GM23338 (cell line): ENCODE measurements at regions not wholly inside any gene's neighbourhood (a gene's known extent, or its start where the extent isn't known, plus 50 kb on each side); places are given as distances from the start of the nearest gene placed in this dataset.

Source experiments
- ATAC-seq: fragments of 200-7000 bp; cut with Tn5 transposase; 3 replicates; pipeline ENCODE4 v1.9.1; 2020
- DNase-seq: peaks from one replicate; pipeline ENCODE4 v3.0.0-alpha.2; 2015; ENCODE audit warnings: low spot score
- H2AFZ ChIP-seq: fragments of 200-600 bp; sonication (generic); 2 replicates; pipeline ENCODE4 v1.8.0; 2016; ENCODE audit warnings: antibody characterized with exemption, mild to moderate bottlenecking, moderate library complexity
- H3F3A ChIP-seq: fragments of 200-600 bp; sonication (generic); replicated peaks from 2 replicates; pipeline ENCODE4 v1.8.0; 2017; ENCODE audit warnings: antibody characterized with exemption, mixed run types, low read depth
- H3K27ac ChIP-seq: fragments of 200-600 bp; sonication (generic); 2 replicates; pipeline ENCODE4 v1.6.1; 2016; ENCODE audit warnings: low read depth
- H3K27me3 ChIP-seq: fragments of 200-600 bp; sonication (generic); 2 replicates; pipeline ENCODE4 v1.8.0; 2016; ENCODE audit warnings: mild to moderate bottlenecking, mixed run types, moderate library complexity; ENCODE audit not compliant: insufficient read depth
- H3K36me3 ChIP-seq: fragments of 200-600 bp; sonication (generic); 2 replicates; pipeline ENCODE4 v1.8.0; 2016; ENCODE audit warnings: mild to moderate bottlenecking; ENCODE audit not compliant: insufficient read depth
- H3K4me1 ChIP-seq: fragments of 200-600 bp; sonication (generic); 2 replicates; pipeline ENCODE4 v1.8.0; 2016; ENCODE audit warnings: mild to moderate bottlenecking, moderate library complexity; ENCODE audit not compliant: insufficient read depth
- H3K4me2 ChIP-seq: fragments of 200-600 bp; sonication (generic); 2 replicates; pipeline ENCODE4 v1.7.1; 2017; ENCODE audit warnings: mixed run types
- H3K4me3 ChIP-seq: fragments of 200-600 bp; sonication (generic); 2 replicates; pipeline ENCODE4 v1.6.1; 2016; ENCODE audit warnings: mixed run types
- H3K79me2 ChIP-seq: fragments of 200-600 bp; sonication (generic); replicated peaks from 2 replicates; pipeline ENCODE4 v1.8.0; 2017; ENCODE audit warnings: mild to moderate bottlenecking; ENCODE audit not compliant: insufficient read depth
- H3K9me2 ChIP-seq: fragments of 200-600 bp; sonication (generic); 2 replicates; pipeline ENCODE4 v1.8.0; 2017; ENCODE audit not compliant: insufficient read depth
- H4K20me1 ChIP-seq: fragments of 200-600 bp; sonication (generic); replicated peaks from 2 replicates; pipeline ENCODE4 v1.8.0; 2017; ENCODE audit warnings: mild to moderate bottlenecking; ENCODE audit not compliant: insufficient read depth
- H3K27ac Mint-ChIP-seq: 2 replicates; pipeline ENCODE4 v1.8.0; 2020; ENCODE audit warnings: inconsistent platforms, mild to moderate bottlenecking, moderate library complexity, mixed read lengths
- H3K27me3 Mint-ChIP-seq: 3 replicates; pipeline ENCODE4 v1.8.0; 2022; ENCODE audit warnings: low read depth, mild to moderate bottlenecking, moderate library complexity, mixed read lengths, inconsistent platforms; ENCODE audit not compliant: insufficient read depth, poor library complexity
- H3K36me3 Mint-ChIP-seq: 3 replicates; pipeline ENCODE4 v1.8.0; 2021; ENCODE audit warnings: low read depth, mild to moderate bottlenecking, inconsistent platforms, moderate library complexity, mixed read lengths
- H3K4me1 Mint-ChIP-seq: 3 replicates; pipeline ENCODE4 v1.8.0; 2020; ENCODE audit warnings: mild to moderate bottlenecking, inconsistent platforms, mixed read lengths
- H3K4me3 Mint-ChIP-seq: 3 replicates; pipeline ENCODE4 v1.8.0; 2021; ENCODE audit warnings: moderate library complexity, mild to moderate bottlenecking, inconsistent platforms, mixed read lengths
- H3K9me3 Mint-ChIP-seq: 3 replicates; pipeline ENCODE4 v1.8.0; 2020; ENCODE audit warnings: moderate library complexity, mild to moderate bottlenecking, inconsistent platforms, mixed read lengths
- CREB1 ChIP-seq: fragments of 250-450 bp; sonication (Bioruptor Pico); IDR thresholded peaks from 2 replicates; pipeline ENCODE4 v1.5.0; 2020; ENCODE audit warnings: low read depth, mild to moderate bottlenecking, moderate library complexity
- ETS1 ChIP-seq: IDR thresholded peaks from 2 replicates; pipeline ENCODE4 v1.6.1; 2016; ENCODE audit warnings: antibody characterized with exemption
- EZH2phosphoT487 ChIP-seq: fragments of 200-600 bp; sonication (generic); IDR thresholded peaks from one replicate; pipeline ENCODE4 v1.8.1; 2018; ENCODE audit warnings: antibody characterized with exemption; ENCODE audit not compliant: unreplicated experiment
- POLR2AphosphoS5 ChIP-seq: IDR thresholded peaks from 2 replicates; pipeline ENCODE4 v1.6.1; 2016; ENCODE audit warnings: antibody characterized with exemption, low read depth
- REST ChIP-seq: IDR thresholded peaks from one replicate; pipeline ENCODE4 v1.6.1; 2018; ENCODE audit warnings: antibody characterized with exemption; ENCODE audit not compliant: unreplicated experiment
- ZNF114 ChIP-seq: fragments of 250-450 bp; sonication (Bioruptor Pico); IDR thresholded peaks from 2 replicates; pipeline ENCODE4 v1.5.0; 2020; ENCODE audit warnings: mild to moderate bottlenecking, moderate library complexity
- ZNF462 ChIP-seq: fragments of 250-450 bp; sonication (Bioruptor Pico); IDR thresholded peaks from 2 replicates; pipeline ENCODE4 v1.5.0; 2020; ENCODE audit warnings: mild to moderate bottlenecking, moderate library complexity

GRCh38 chr3:8212794-8213193 is 288.8 kb upstream of the LMCD1 start (continued):
- no peak for TF ChIP-seq REST
- TF ChIP-seq ETS1: no peak
- TF ChIP-seq CREB1 (CRISPR knock-in tag): no peak

- TF ChIP-seq EZH2phosphoT487 (no peak), POLR2AphosphoS5 (no peak)
- no peak overlapping the region for H3K27ac Mint-ChIP-seq
- no peaks in the 10 kb centered on the region; the same call in 1 of the 2 replicates for H3K4me1 ChIP-seq
- peaks cover 14% of the 10 kb centered on the region; the same call in 1 of the 2 replicates for H3K9me2 ChIP-seq
- H3F3A ChIP-seq: no peaks in the 10 kb centered on the region
- DNase-seq: no peak
- H3K4me3 ChIP-seq: no peak overlapping the region
- no peaks in the 10 kb centered on the region for H4K20me1 ChIP-seq
- no peaks in the 10 kb centered on the region for H3K79me2 ChIP-seq
- no peak overlapping the region for H3K4me3 Mint-ChIP-seq
- no peaks in the 10 kb centered on the region for H3K27me3 ChIP-seq
- no peaks in the 10 kb centered on the region for H3K36me3 Mint-ChIP-seq
- ATAC-seq: no peak
- H3K9me3 Mint-ChIP-seq: peaks cover 3% of the 10 kb centered on the region; the same call in 2 of the 3 replicates
- H3K4me1 Mint-ChIP-seq: peaks cover 6% of the 10 kb centered on the region; the same call in 2 of the 3 replicates
- no peak overlapping the region for H2AFZ ChIP-seq
- H3K36me3 ChIP-seq: peaks cover 5% of the 10 kb centered on the region; the same call in 1 of the 2 replicates
- H3K4me2 ChIP-seq: no peak overlapping the region
- no peak overlapping the region for H3K27ac ChIP-seq
- peaks cover 4% of the 10 kb centered on the region for H3K27me3 Mint-ChIP-seq
Observed at GRCh38 chr3:8213286-8213685, 288.3 kb upstream of the LMCD1 start.

GRCh38 chr3:8215821-8216220 is 285.8 kb upstream of the LMCD1 start:
- peaks cover 3% of the 10 kb centered on the region; the same call in 2 of the 3 replicates for H3K9me3 Mint-ChIP-seq
- no peak overlapping the region for H3K4me3 ChIP-seq
- H2AFZ ChIP-seq: no peak overlapping the region
- peaks cover 6% of the 10 kb centered on the region; the same call in 2 of the 3 replicates for H3K4me1 Mint-ChIP-seq
- no peak for ATAC-seq
- H3K9me2 ChIP-seq: peaks cover 18% of the 10 kb centered on the region
- no peaks in the 10 kb centered on the region for H3K36me3 Mint-ChIP-seq
- no peaks in the 10 kb centered on the region for H3F3A ChIP-seq
- H3K79me2 ChIP-seq: no peaks in the 10 kb centered on the region
- no peaks in the 10 kb centered on the region for H3K27me3 ChIP-seq
- no peaks in the 10 kb centered on the region for H4K20me1 ChIP-seq
- DNase-seq: no peak
- H3K36me3 ChIP-seq: peaks cover 5% of the 10 kb centered on the region; the same call in 1 of the 2 replicates
- H3K27me3 Mint-ChIP-seq: peaks cover 4% of the 10 kb centered on the region
- H3K27ac ChIP-seq: no peak overlapping the region
- H3K27ac Mint-ChIP-seq: no peak overlapping the region
- no peak overlapping the region for H3K4me3 Mint-ChIP-seq
- H3K4me1 ChIP-seq: no peaks in the 10 kb centered on the region; the same call in 1 of the 2 replicates
- H3K4me2 ChIP-seq: no peak overlapping the region
- TF ChIP-seq ZNF114 (CRISPR knock-in tag) (no peak), EZH2phosphoT487 (no peak), ZNF462 (CRISPR knock-in tag) (no peak)
